Choroid plexus epithelial cell (primary cell): ENCODE measurements at regions not wholly inside any gene's neighbourhood (a gene's known extent, or its start where the extent isn't known, plus 50 kb on each side); places are given as distances from the start of the nearest gene placed in this dataset.

Experiments used
- DNase-seq: peaks from one replicate; pipeline ENCODE4 v3.0.0-alpha.2; 2010; ENCODE audit warnings: low read depth
- H3K4me3 ChIP-seq: 2 replicates; pipeline ENCODE4 v1.5.1; 2011; ENCODE audit warnings: low read depth, mild to moderate bottlenecking, control low read depth, low read length, moderate library complexity
- TF ChIP-seq, protein P1 (sequence below): conservative IDR thresholded peaks from 2 replicates; pipeline ENCODE4 v1.5.1; 2011; ENCODE audit warnings: low read depth, mild to moderate bottlenecking, control low read depth, inconsistent platforms, low read length, moderate library complexity

DNA sequence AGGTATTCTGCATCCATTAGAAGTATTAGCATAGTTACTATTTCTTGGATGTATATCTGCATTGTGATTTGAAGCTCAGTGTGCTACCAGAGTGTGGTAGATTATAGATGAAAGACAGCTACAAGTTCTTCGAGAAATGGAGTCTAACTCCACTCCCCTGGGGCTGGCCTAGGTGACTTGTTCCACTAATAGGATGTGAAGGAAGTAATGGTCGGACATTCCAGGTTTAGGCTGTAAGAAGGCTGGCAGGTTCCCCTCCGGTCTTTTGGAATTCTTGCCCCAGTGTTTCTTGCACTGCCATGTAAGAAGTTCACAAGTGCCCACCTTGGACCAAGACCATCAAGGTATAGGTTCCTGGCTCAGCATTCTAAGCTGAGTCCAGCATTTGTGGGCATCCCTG is 236.4 kb downstream of the FLRT2 start:
- TF ChIP-seq, protein P1, sequence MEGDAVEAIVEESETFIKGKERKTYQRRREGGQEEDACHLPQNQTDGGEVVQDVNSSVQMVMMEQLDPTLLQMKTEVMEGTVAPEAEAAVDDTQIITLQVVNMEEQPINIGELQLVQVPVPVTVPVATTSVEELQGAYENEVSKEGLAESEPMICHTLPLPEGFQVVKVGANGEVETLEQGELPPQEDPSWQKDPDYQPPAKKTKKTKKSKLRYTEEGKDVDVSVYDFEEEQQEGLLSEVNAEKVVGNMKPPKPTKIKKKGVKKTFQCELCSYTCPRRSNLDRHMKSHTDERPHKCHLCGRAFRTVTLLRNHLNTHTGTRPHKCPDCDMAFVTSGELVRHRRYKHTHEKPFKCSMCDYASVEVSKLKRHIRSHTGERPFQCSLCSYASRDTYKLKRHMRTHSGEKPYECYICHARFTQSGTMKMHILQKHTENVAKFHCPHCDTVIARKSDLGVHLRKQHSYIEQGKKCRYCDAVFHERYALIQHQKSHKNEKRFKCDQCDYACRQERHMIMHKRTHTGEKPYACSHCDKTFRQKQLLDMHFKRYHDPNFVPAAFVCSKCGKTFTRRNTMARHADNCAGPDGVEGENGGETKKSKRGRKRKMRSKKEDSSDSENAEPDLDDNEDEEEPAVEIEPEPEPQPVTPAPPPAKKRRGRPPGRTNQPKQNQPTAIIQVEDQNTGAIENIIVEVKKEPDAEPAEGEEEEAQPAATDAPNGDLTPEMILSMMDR = no peak
- H3K4me3 ChIP-seq = no peak overlapping the region
- DNase-seq = no peak

DNA sequence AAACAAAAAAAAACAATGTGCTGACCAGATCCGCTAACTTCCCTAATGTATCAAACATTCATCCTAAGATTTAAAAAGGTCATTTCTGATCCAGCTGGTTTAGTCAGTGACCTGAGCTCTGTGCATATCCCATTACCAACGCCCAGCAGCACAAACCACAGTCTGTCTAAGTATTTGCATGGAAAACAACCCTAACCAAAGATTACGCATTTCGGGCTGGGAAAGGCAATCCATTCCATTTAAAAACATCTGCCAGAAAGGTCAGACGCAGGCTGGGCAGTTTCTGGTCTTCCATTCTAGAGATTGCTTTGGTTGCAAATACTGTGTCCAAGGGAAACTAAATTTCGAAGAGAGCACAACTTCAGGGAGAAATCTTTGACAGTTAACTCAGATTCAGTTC is 234.9 kb downstream of the FLRT2 start:
- DNase-seq = no peak
- TF ChIP-seq, protein P1 = no peak
- H3K4me3 ChIP-seq = no peak overlapping the region

DNA sequence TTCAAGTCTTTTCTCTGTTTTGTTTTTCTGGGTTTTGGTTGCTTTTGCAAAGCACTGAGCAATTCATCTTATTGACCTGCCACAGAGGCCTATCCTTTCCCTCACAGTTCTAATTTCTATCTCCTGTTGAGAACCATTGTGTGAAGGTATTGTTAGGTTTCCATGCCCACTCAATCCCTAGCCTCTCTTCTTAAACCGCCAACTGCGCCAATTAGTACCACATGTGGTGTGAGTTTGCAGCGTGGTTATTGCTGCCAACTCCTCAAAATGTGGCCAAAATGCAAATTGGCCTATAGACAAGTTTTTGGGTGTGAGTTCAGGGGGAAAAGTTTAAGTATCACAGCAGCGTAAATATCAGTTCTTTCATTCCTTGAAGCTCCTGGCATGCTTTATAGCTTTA is 232.6 kb downstream of the FLRT2 start:
- no peak for DNase-seq
- H3K4me3 ChIP-seq = no peak overlapping the region
- TF ChIP-seq, protein P1 = no peak

DNA sequence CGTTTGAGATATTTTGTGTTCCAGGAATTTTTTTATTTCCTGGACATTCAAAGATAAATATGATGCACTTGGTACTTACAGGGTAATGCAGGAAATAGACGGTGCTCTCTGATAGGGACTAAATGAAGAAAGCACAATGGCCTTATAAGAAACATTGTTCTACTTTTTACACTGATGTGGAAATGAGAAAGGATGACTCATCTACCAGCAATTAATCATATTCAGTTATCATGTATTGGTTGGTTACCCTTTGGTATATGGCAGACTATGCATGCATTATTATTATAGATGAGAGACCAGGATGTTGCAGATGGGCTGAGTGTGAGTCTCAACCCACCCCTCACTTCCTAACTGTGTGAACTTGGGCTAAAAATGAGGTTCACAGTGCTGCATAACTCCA is 222.2 kb downstream of the FLRT2 start:
- DNase-seq = no peak
- no peak overlapping the region for H3K4me3 ChIP-seq
- TF ChIP-seq, protein P1 = no peak

DNA sequence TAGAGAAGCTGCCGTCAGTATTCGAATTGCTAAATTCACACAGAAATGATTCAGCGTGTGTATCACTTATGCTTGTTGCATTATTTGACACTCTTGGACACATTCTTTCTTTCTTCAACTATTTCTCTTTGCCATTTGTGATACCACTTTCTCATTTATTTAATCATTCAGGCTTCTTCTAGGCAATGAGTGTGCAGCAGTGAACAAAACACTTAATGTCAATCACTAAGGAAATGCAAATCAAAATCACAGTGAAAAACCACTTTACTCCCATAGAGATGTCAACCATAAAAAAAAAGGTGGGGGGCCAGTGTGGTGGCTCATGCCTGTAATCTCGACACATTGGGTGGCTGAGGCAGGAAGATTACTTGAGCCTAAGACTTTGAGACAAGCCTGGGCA is 214.6 kb downstream of the FLRT2 start:
- H3K4me3 ChIP-seq = no peak overlapping the region
- DNase-seq = no peak
- TF ChIP-seq, protein P1 = no peak

DNA sequence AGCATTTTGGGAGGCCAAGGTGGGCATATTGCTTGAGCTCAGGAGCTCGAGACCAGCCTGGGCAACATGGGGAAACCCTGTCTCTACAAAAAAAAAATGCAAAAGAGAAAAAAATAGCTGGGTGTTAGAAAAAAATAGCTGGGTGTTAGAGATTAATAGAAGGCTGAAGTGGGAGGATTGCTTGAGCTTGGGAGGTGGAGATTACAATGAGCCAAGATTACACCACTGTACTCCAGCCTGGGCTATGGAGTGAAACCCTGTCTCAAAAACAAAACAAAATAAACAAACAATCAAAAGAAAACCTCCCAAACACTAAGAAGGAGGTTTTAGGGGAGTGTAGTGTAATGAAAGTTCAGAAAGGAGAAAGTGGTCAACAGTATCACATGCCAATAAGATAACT is 202.1 kb downstream of the FLRT2 start:
- TF ChIP-seq, protein P1 = no peak
- DNase-seq = no peak
- H3K4me3 ChIP-seq = no peak overlapping the region

DNA sequence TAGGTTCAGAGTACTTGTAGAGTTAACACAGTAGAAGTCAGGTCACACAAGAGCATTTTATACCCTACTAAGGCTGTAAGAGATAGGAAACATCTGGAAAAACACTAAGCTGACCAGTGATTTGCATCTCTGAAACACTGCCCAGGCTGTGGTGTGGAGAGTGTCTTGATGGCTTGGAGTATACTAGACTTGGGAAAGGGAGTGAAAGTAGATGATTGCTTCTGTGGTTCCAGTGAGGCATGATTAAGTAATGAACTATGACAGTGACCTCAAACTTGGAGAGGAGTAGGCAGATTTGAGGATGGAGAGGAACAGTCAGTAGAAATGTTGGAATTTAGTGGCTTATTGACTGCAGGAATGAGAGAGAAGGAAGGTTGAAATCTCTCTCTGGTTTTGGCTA is 201.2 kb downstream of the FLRT2 start:
- no peak overlapping the region for H3K4me3 ChIP-seq
- DNase-seq = peak; percentile 65
- TF ChIP-seq, protein P1 = no peak
